ENCODE measurements at regions not wholly inside any gene's neighbourhood (a gene's known extent, or its start where the extent isn't known, plus 50 kb on each side); places are given as distances from the start of the nearest gene placed in this dataset.

DNA sequence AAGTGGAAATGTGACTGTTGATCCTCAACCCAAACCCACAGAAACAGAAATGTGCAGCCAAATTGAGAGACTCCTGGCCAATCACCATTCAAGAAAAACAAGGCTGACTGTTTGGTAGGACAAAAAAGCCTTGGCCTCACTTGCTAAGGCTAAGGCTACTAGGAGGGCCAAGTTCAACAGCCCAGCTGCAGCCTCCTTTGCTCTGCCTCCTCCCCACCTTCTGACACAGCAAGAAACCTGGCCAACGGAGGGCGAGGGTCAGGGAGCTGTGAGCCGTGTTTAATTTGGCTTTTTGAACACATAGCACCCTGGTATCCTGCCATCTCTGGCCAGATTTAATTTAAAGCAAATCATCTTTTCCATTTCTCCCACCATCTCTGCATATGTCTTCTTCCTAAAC is 165.8 kb upstream of the RAB4A start:
- Histone ChIP-seq H3K79me2 (ENCODE audit: low read length) (no peaks in the 10 kb centered on the region), H2AFZ (ENCODE audit: low read depth, low read length) (no peak overlapping the region), H3K9ac (ENCODE audit: low read length) (no peak overlapping the region), H3K27me3 (ENCODE audit: low read depth, low read length) (peaks cover 84% of the 10 kb centered on the region), H3K4me1 (ENCODE audit: low read length) (peaks cover 19% of the 10 kb centered on the region), H4K20me1 (ENCODE audit: insufficient read depth, low read length) (no peaks in the 10 kb centered on the region), H3K4me3 (ENCODE audit: low read length) (no peak overlapping the region), H3K9me3 (ENCODE audit: insufficient read depth, low read length) (no peaks in the 10 kb centered on the region), H3K27ac (ENCODE audit: low read length) (no peak overlapping the region), H3K36me3 (replicated peaks; ENCODE audit: low read depth, low read length) (no peaks in the 10 kb centered on the region), H3K4me2 (ENCODE audit: low read length) (no peak overlapping the region)
- TF ChIP-seq CTCF (IDR thresholded peaks at IDR 0.05; ENCODE audit: low read depth, low read length) (no peak), EZH2phosphoT487 (IDR thresholded peaks at IDR 0.05; ENCODE audit: low read depth) (no peak)

DNA sequence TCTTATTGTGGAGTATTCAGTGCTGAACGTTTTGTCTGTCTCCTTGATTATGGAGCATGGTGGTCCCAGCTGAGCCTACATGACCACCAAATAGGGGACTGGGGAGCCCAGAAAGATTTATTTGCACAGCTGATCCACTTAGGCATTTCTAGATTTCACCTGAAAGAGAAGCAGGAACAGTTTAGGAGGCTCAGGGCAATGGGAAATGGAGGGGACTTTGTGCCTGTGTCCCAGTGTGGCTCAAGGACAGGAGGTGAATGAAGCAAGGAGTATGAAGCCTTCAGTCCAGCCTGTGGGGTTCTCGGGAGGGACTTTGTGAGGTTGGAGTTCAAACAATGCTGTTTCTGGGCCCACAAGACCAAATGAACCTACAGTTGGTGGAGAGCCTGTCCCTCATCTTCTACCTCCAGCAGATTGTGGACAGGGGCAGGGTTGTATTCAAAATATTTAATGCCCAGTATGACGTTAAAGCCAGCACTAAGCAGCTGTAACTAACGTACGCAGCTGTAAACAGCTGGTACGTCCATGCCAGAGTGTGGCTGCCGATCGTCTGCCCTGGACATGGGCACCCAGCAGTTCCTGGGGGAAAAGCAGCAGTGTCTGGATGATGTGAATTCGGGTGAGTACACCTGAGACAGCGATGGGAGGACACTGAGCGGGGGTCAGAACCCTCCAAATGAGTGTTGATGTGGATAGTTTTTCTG is 164.9 kb upstream of the RAB4A start:
- no peak overlapping the region for H3K9ac ChIP-seq (ENCODE audit: low read length)
- H3K79me2 ChIP-seq (ENCODE audit: low read length) = no peaks in the 10 kb centered on the region
- H3K9me3 ChIP-seq (ENCODE audit: insufficient read depth, low read length) = no peaks in the 10 kb centered on the region
- no peak overlapping the region for H3K27ac ChIP-seq (ENCODE audit: low read length)
- no peak overlapping the region for H3K4me2 ChIP-seq (ENCODE audit: low read length)
- no peak overlapping the region for H3K4me3 ChIP-seq (ENCODE audit: low read length)
- peaks cover 90% of the 10 kb centered on the region for H3K27me3 ChIP-seq (ENCODE audit: low read depth, low read length)
- no peaks in the 10 kb centered on the region for H3K36me3 ChIP-seq (replicated peaks; ENCODE audit: low read depth, low read length)
- no peaks in the 10 kb centered on the region for H4K20me1 ChIP-seq (ENCODE audit: insufficient read depth, low read length)
- H3K4me1 ChIP-seq (ENCODE audit: low read length) = peaks cover 19% of the 10 kb centered on the region
- H2AFZ ChIP-seq (ENCODE audit: low read depth, low read length) = no peak overlapping the region
- no peak for TF ChIP-seq EZH2phosphoT487 (IDR thresholded peaks at IDR 0.05; ENCODE audit: low read depth)
- no peak for TF ChIP-seq CTCF (IDR thresholded peaks at IDR 0.05; ENCODE audit: low read depth, low read length)

GRCh38 chr1:229106526-229107125 is 164.3 kb upstream of the RAB4A start:
- H3K4me2 ChIP-seq (ENCODE audit: low read length) = no peak overlapping the region
- H3K27ac ChIP-seq (ENCODE audit: low read length) = no peak overlapping the region
- H4K20me1 ChIP-seq (ENCODE audit: insufficient read depth, low read length) = no peaks in the 10 kb centered on the region
- no peak overlapping the region for H3K9ac ChIP-seq (ENCODE audit: low read length)
- H3K4me1 ChIP-seq (ENCODE audit: low read length) = peaks cover 19% of the 10 kb centered on the region
- no peaks in the 10 kb centered on the region for H3K9me3 ChIP-seq (ENCODE audit: insufficient read depth, low read length)
- TF ChIP-seq CTCF (IDR thresholded peaks at IDR 0.05; ENCODE audit: low read depth, low read length) (no peak), EZH2phosphoT487 (IDR thresholded peaks at IDR 0.05; ENCODE audit: low read depth) (no peak)
- H3K4me3 ChIP-seq (ENCODE audit: low read length) = no peak overlapping the region
- H3K36me3 ChIP-seq (replicated peaks; ENCODE audit: low read depth, low read length) = no peaks in the 10 kb centered on the region
- no peaks in the 10 kb centered on the region for H3K79me2 ChIP-seq (ENCODE audit: low read length)
- no peak overlapping the region for H2AFZ ChIP-seq (ENCODE audit: low read depth, low read length)
- H3K27me3 ChIP-seq (ENCODE audit: low read depth, low read length) = peaks cover 83% of the 10 kb centered on the region

- Histone ChIP-seq H4K20me1 (ENCODE audit: insufficient read depth, low read length) (no peaks in the 10 kb centered on the region), H3K4me3 (ENCODE audit: low read length) (no peak overlapping the region), H3K27me3 (ENCODE audit: low read depth, low read length) (peaks cover 76% of the 10 kb centered on the region), H3K27ac (ENCODE audit: low read length) (no peak overlapping the region), H3K36me3 (replicated peaks; ENCODE audit: low read depth, low read length) (no peaks in the 10 kb centered on the region), H3K9ac (ENCODE audit: low read length) (no peak overlapping the region), H2AFZ (ENCODE audit: low read depth, low read length) (no peak overlapping the region), H3K9me3 (ENCODE audit: insufficient read depth, low read length) (no peaks in the 10 kb centered on the region), H3K4me1 (ENCODE audit: low read length) (peaks cover 19% of the 10 kb centered on the region), H3K79me2 (ENCODE audit: low read length) (no peaks in the 10 kb centered on the region), H3K4me2 (ENCODE audit: low read length) (no peak overlapping the region)
- TF ChIP-seq CTCF (IDR thresholded peaks at IDR 0.05; ENCODE audit: low read depth, low read length) = no peak
- TF ChIP-seq EZH2phosphoT487 (IDR thresholded peaks at IDR 0.05; ENCODE audit: low read depth) = no peak
Observed at GRCh38 chr1:229107304-229107815, 163.6 kb upstream of the RAB4A start.

Data from OCI-LY3 (cell line).